Liver (tissue), 3 donors: ENCODE measurements at regions not wholly inside any gene's neighbourhood (a gene's known extent, or its start where the extent isn't known, plus 50 kb on each side); places are given as distances from the start of the nearest gene placed in this dataset.

ENCODE experiments used
- ATF3 ChIP-seq: IDR thresholded peaks from 2 replicates; pipeline ENCODE4 v1.6.1; 2016; ENCODE audit warnings: antibody characterized with exemption
- CTCF ChIP-seq: fragments of 150-350 bp; IDR thresholded peaks from 2 replicates; pipeline ENCODE4 v1.5.1; 2017; ENCODE audit warnings: improper control_type of control experiment, low read depth, low read length; ENCODE audit not compliant: missing input control
- EGR1 ChIP-seq, 2 donors: IDR thresholded peaks; 2 replicates each; pipeline ENCODE4 v1.6.1; 2016 to 2018; ENCODE audit warnings: antibody characterized with exemption in 2 of 2, low read depth in 2 of 2
- GABPA ChIP-seq, 2 donors: IDR thresholded peaks in 1 of 2; conservative IDR thresholded peaks in 1 of 2; 2 replicates each; pipeline ENCODE4 v1.6.1; 2016; ENCODE audit warnings: antibody characterized with exemption in 2 of 2, mild to moderate bottlenecking in 1 of 2, moderate library complexity in 1 of 2
- HNF4A ChIP-seq, 2 donors: conservative IDR thresholded peaks; 2 replicates each; pipeline ENCODE4 v1.6.1; 2016; ENCODE audit warnings: antibody characterized with exemption in 2 of 2, mild to moderate bottlenecking in 2 of 2
- TAF1 ChIP-seq: conservative IDR thresholded peaks from 2 replicates; pipeline ENCODE4 v1.6.1; 2016; ENCODE audit warnings: antibody characterized with exemption, mild to moderate bottlenecking
- donor health status: healthy.
- donor health status: healthy.

GRCh38 chr17:53218723-53219122 lies 604.0 kb upstream of the KIF2B start:
- TF ChIP-seq CTCF (no peak), ATF3 (no peak), TAF1 (no peak), HNF4A (conservative IDR thresholded peaks at IDR 0.05) (no peak), EGR1 (IDR thresholded peaks at IDR 0.05; ENCODE audit: low read depth in 2 of 2) (no peak), GABPA (IDR thresholded peaks at IDR 0.05 in 1 of 2, conservative IDR thresholded peaks at IDR 0.05 in 1 of 2) (no peak)
